ENCODE measurements at regions not wholly inside any gene's neighbourhood (a gene's known extent, or its start where the extent isn't known, plus 50 kb on each side); places are given as distances from the start of the nearest gene placed in this dataset.
A peak's percentile ranks its signal among the peaks of the same experiment; 100 is the strongest.

GRCh38 chr21:14864211-14865021 lies 200.4 kb downstream of the NRIP1 start:
- no peak overlapping the region for H3K4me3 Mint-ChIP-seq (ENCODE audit: unreplicated experiment)
- no peak overlapping the region for H3K4me3 ChIP-seq (ENCODE audit: low read depth, low read length)
- DNase-seq: peak; percentile 73 to 80
- BruUV-seq (replicated peaks): no TSS peak
- no peaks in the 10 kb centered on the region for H3K36me3 Mint-ChIP-seq (ENCODE audit: insufficient read depth, unreplicated experiment)
- ChIA-PET CTCF (interaction anchor here (0.6 to 1.8 kb wide), 7 partner anchors 19 to 1245 kb away, joined by 3 to 7 read pairs (median 4); partner anchors contain the start of gene NRIP1), POLR2A (no interaction called here)
- TF ChIP-seq CTCF (IDR thresholded peaks at IDR 0.05; ENCODE audit: insufficient read depth in 1 of 2, low read depth in 1 of 2, low read length in 1 of 2, severe bottlenecking in 1 of 2, unreplicated experiment in 1 of 2): peak; percentile 42 to 47
- H3K9me3 ChIP-seq: no peaks in the 10 kb centered on the region
- intact Hi-C loops (cut with micrococcal nuclease; ENCODE audit: unreplicated experiment): loop anchor here (1.0 to 10.0 kb wide), 8 partner anchors 78 to 688 kb away; partner anchors contain the start of gene NRIP1
- no peak overlapping the region for H3K27ac Mint-ChIP-seq (ENCODE audit: unreplicated experiment)
- H3K4me1 ChIP-seq: peaks cover 23% of the 10 kb centered on the region
- no peaks in the 10 kb centered on the region for H3K27me3 Mint-ChIP-seq (ENCODE audit: insufficient read depth, unreplicated experiment)
- H3K36me3 ChIP-seq (ENCODE audit: control insufficient read depth, insufficient read depth, low read length): no peaks in the 10 kb centered on the region
- H3K4me1 Mint-ChIP-seq (ENCODE audit: low read depth, unreplicated experiment): peaks cover 28% of the 10 kb centered on the region
- H3K9me3 Mint-ChIP-seq (ENCODE audit: unreplicated experiment): peaks cover 10% of the 10 kb centered on the region
- no peaks in the 10 kb centered on the region for H3K27me3 ChIP-seq (replicated peaks; ENCODE audit: control insufficient read depth, insufficient read depth, low read length)

GRCh38 chr21:14863745-14864210 lies 201.0 kb downstream of the NRIP1 start:
- ChIA-PET CTCF (interaction anchor here (0.6 to 1.8 kb wide), 6 partner anchors 19 to 689 kb away, joined by 3 to 7 read pairs (median 4); partner anchors contain the start of gene NRIP1), POLR2A (no interaction called here)
- Histone ChIP-seq H3K27me3 (replicated peaks; ENCODE audit: control insufficient read depth, insufficient read depth, low read length) (no peaks in the 10 kb centered on the region), H3K4me3 (ENCODE audit: low read depth, low read length) (no peak overlapping the region), H3K36me3 (ENCODE audit: control insufficient read depth, insufficient read depth, low read length) (no peaks in the 10 kb centered on the region), H3K4me1 (peaks cover 23% of the 10 kb centered on the region), H3K9me3 (no peaks in the 10 kb centered on the region)
- no TSS peak for BruUV-seq (replicated peaks)
- Mint-ChIP-seq H3K27me3 (ENCODE audit: insufficient read depth, unreplicated experiment) (no peaks in the 10 kb centered on the region), H3K4me1 (ENCODE audit: low read depth, unreplicated experiment) (peaks cover 22% of the 10 kb centered on the region), H3K36me3 (ENCODE audit: insufficient read depth, unreplicated experiment) (no peaks in the 10 kb centered on the region), H3K9me3 (ENCODE audit: unreplicated experiment) (peaks cover 10% of the 10 kb centered on the region), H3K4me3 (ENCODE audit: unreplicated experiment) (no peak overlapping the region), H3K27ac (ENCODE audit: unreplicated experiment) (no peak overlapping the region)
- intact Hi-C loops (cut with micrococcal nuclease; ENCODE audit: unreplicated experiment): loop anchor here (1.0 to 10.0 kb wide), 8 partner anchors 79 to 689 kb away; partner anchors contain the start of gene NRIP1
- no peak for TF ChIP-seq CTCF (IDR thresholded peaks at IDR 0.05; ENCODE audit: insufficient read depth in 1 of 2, low read depth in 1 of 2, low read length in 1 of 2, severe bottlenecking in 1 of 2, unreplicated experiment in 1 of 2)
- DNase-seq: no peak

- no peaks in the 10 kb centered on the region for H3K36me3 Mint-ChIP-seq (ENCODE audit: insufficient read depth, unreplicated experiment)
- no TSS peak for BruUV-seq (replicated peaks)
- no peaks in the 10 kb centered on the region for H3K27me3 ChIP-seq (replicated peaks; ENCODE audit: control insufficient read depth, insufficient read depth, low read length)
- intact Hi-C loops (cut with micrococcal nuclease; ENCODE audit: unreplicated experiment): loop anchor here (5.0 to 10.0 kb wide), 5 partner anchors 79 to 689 kb away; no protein-coding TSS in a partner anchor
- CTCF ChIA-PET: interaction anchor here (1.4 to 1.8 kb wide), 2 partner anchors 80 to 202 kb away, joined by 7 read pairs; partner anchors contain the start of gene NRIP1
- POLR2A ChIA-PET: no interaction called here
- H3K4me1 Mint-ChIP-seq (ENCODE audit: low read depth, unreplicated experiment): peaks cover 15% of the 10 kb centered on the region
- no peak overlapping the region for H3K4me3 Mint-ChIP-seq (ENCODE audit: unreplicated experiment)
- peaks cover 10% of the 10 kb centered on the region for H3K9me3 Mint-ChIP-seq (ENCODE audit: unreplicated experiment)
- no peaks in the 10 kb centered on the region for H3K27me3 Mint-ChIP-seq (ENCODE audit: insufficient read depth, unreplicated experiment)
- no peak overlapping the region for H3K4me3 ChIP-seq (ENCODE audit: low read depth, low read length)
- no peak for DNase-seq
- no peak overlapping the region for H3K27ac Mint-ChIP-seq (ENCODE audit: unreplicated experiment)
- H3K9me3 ChIP-seq: no peaks in the 10 kb centered on the region
- H3K36me3 ChIP-seq (ENCODE audit: control insufficient read depth, insufficient read depth, low read length): no peaks in the 10 kb centered on the region
- peak; percentile 54 to 60 for TF ChIP-seq CTCF (IDR thresholded peaks at IDR 0.05; ENCODE audit: insufficient read depth in 1 of 2, low read depth in 1 of 2, low read length in 1 of 2, severe bottlenecking in 1 of 2, unreplicated experiment in 1 of 2)
- peaks cover 17% of the 10 kb centered on the region for H3K4me1 ChIP-seq
Measured at GRCh38 chr21:14862794-14863720, 201.7 kb downstream of the NRIP1 start.

Data from Caco-2 (cell line).